GM18499 (cell line): ENCODE measurements at regions not wholly inside any gene's neighbourhood (a gene's known extent, or its start where the extent isn't known, plus 50 kb on each side); places are given as distances from the start of the nearest gene placed in this dataset.
"Not testable (repeated sequence)": the region's sequence is repeated elsewhere in the genome, so short reads cannot be mapped to it uniquely, and the experiment has no call there.

Experiments used
- ATAC-seq: cut with Tn5 transposase; IDR thresholded peaks from one replicate; pipeline ENCODE4 v1.9.1; 2021; ENCODE audit warnings: moderate number of reproducible peaks; ENCODE audit not compliant: insufficient read depth, unreplicated experiment

DNA sequence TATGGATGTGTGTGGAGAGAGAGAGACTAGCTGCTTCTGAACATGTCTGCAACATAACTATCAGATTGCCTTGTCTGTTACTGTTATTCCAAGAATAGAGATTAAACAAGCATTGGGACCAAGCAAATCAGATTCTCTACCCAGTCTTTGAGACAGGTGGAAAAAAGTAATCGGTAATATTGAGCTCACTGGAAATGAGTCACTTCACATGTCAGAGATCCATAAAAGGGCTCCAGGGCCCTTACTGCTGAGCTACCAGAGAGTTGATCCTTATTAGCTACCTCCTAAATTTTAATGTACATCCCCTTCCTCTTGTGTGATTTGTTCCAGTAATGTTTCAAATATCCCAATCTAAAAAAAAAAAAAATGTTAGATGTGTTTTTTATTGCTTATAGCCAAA lies 2118.0 kb downstream of the PCDH9 start:
- ATAC-seq: no peak

DNA sequence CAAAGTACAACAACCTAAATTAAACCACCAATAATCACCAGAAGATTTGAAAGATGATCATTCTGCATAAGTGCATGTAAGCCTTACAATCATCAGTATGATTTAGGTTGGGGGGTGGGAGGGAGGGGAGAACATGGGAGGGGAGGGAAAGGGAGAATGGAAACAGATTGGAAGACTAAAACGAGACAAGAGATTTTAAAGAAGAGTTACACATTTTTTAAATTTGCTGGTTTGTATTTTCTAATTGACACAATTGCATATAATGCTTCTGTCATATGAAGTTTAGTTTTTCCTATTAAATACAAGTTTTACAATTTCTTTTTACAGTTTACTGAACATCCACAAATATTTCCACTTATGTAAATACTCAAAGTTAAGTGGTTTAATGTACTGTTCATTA lies 2118.9 kb downstream of the PCDH9 start:
- no peak for ATAC-seq

DNA sequence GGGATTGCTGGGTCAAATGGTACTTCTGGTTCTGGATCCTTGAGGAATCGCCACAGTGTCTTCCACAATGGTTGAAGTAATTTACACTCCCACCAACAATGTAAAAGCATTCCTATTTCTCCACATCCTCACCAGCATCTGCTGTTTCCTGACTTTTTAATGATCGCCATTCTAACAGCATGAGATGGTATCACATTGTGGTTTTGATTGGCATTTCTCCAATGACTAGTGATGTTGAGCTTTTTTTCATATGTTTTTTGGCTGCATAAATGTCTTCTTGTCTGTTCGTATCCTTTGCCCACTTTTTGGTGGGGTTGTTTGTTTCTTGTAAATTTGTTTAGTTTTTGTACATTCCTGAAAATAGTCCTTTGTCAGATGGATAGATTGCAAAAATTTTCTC lies 2125.7 kb downstream of the PCDH9 start:
- ATAC-seq: not testable (repeated sequence)

DNA sequence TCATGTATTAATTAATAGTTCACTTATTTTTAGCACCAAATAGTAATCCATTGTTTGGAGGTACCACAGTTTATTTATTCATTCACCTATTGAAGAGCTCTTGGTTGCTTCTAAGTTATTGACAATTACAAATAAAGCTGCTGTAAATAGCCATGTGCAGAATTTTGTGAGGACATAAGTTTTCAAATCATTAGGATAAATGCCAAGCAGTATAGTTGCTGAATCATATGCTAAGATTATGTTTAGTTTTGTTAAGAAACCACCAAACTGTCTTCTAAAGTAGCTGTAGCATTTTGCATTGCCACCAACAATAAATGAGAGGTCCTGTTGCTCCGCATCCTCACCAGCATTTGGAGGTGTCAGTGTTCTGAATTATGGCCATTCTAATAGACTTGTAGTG lies 2126.8 kb downstream of the PCDH9 start:
- ATAC-seq: no peak

- no peak for ATAC-seq
These were observed 2134.7 kb downstream of the PCDH9 start for GRCh38 chr13:65095161-65096082.

- no peak for ATAC-seq
These were observed 2136.8 kb downstream of the PCDH9 start for GRCh38 chr13:65093357-65093756.

DNA sequence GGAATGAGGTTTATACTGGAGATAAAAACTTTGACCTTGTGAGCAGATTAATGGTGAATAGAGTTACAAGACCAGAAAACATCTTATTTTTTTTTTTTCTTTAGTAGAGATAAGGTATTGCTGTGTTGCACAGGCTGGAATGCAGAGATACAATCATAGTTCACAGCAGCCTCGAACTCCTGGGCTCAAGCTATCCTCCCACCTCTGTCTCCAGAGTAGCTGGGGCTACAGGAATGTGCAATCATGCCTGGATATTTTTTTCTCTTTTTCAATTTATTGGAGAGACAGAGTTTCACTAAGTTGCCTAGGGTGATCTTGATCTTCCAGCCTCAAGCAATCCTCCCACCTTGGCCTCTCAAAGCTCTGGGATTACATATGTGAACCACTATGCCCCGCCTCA lies 2139.1 kb downstream of the PCDH9 start:
- ATAC-seq: no peak

- ATAC-seq: no peak
These were observed 2139.9 kb downstream of the PCDH9 start for GRCh38 chr13:65090186-65090585.

- ATAC-seq: no peak
These were observed 2141.2 kb downstream of the PCDH9 start for GRCh38 chr13:65088906-65089305.

DNA sequence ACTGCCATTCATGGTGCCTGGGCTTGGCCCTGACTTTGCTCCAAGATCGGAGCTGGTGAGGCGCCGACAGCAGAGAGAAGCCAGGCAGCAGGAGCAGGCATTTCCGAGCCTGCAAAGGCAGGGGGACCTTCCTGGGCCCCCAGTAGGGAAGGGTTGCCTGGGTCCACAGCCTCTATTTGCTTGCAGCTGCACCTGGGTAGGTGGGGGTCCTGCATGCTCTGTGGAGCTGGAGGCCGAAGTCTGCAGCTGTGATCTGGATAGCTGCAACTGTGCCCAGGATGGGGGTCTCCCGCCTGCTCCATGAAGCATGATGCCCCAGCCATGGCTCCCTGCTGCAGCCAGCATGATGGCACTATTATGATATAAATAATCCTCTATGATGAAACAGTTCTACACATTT lies 2144.2 kb downstream of the PCDH9 start:
- no peak for ATAC-seq

- ATAC-seq: no peak
These were observed 2155.9 kb downstream of the PCDH9 start for GRCh38 chr13:65074248-65074647.

- ATAC-seq: no peak
These were observed 2165.2 kb downstream of the PCDH9 start for GRCh38 chr13:65064967-65065366.

- no peak for ATAC-seq
These were observed 2166.4 kb downstream of the PCDH9 start for GRCh38 chr13:65063753-65064152.

GRCh38 chr13:65057986-65058385 lies 2172.2 kb downstream of the PCDH9 start:
- ATAC-seq: no peak

- ATAC-seq: no peak
These were observed 2175.9 kb downstream of the PCDH9 start for GRCh38 chr13:65054277-65054676.

- no peak for ATAC-seq
These were observed 2193.1 kb downstream of the PCDH9 start for GRCh38 chr13:65036999-65037398.

DNA sequence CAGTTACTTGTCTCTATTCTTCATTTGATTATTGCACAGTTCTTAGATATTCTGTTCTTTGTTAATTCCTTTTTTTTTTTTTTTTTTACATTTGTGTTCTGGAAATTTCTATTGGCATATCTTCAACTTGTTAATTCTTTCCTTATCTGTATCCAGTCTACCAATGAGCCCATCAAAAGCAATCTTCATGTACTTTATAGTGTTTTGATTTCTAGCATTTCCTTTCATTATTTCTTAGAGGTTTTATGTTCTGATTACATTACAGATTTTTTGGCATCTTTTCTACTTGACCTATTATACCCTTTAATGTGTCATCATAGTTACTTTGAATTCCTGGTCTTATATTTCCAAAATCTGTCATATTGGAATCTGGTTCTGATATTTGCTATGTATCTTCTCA lies 2194.8 kb downstream of the PCDH9 start:
- ATAC-seq: no peak

GRCh38 chr13:65034266-65034665 lies 2195.9 kb downstream of the PCDH9 start:
- no peak for ATAC-seq

GRCh38 chr13:65032825-65033224 lies 2197.3 kb downstream of the PCDH9 start:
- no peak for ATAC-seq

DNA sequence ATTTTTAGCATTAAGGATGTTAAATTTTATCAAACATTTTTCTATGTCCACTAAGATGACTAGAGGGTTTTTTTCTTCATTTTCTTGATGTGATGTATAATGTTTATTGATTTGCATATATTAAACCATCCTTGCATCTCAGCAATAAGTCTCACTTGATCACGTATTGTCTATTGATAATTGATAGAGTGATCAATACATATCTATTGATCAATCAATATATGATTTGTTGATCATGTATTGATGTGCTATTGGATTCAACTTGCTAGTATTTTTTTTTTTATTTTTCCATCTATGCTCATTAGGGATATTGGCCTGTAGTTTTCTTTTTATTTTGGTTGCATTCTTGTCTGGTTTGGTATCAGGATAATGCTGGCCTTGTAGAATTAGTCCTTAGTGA lies 2202.0 kb downstream of the PCDH9 start:
- ATAC-seq: no peak

GRCh38 chr13:65026505-65026904 lies 2203.6 kb downstream of the PCDH9 start:
- ATAC-seq: no peak

- no peak for ATAC-seq
These were observed 2218.8 kb downstream of the PCDH9 start for GRCh38 chr13:65011378-65011777.
